ENCODE measurements at regions not wholly inside any gene's neighbourhood (a gene's known extent, or its start where the extent isn't known, plus 50 kb on each side); places are given as distances from the start of the nearest gene placed in this dataset.

DNA sequence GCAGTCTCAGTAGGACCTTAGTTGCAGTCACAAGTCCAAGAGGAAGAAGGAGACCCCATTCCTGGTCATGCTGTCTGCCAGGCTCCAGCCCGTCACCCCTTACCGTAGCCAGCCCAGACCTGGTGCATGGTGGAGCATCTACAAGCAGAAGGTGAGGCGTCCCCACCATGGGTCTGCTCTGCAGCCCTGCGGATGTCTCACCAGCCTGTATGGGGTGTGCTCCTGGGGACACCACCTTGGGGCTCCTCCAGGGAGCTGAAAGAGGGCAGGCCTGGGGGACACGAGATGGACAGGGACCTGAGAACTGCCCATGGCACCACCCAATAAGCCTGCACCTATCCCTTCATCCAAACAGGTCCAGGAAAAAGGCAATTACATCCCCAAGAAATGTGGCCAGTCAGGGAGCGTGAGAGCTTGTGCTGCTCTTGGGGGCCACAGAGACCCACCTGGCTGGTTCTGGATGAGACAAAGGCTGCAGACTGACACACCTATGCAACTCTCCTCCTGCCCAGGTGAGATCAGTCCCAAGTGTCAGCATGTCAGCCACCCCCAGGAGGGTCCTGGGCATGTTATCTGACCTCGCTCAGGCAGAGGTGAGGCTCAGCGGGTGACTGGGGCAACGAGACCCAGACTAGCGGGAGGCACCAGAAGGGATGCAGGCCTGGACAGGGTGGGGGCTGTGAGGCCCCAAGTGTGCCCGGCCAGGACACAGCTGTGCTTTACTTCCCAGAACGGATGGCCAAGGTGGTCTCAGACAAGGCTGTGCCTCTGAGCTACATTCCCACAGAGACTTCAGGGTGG lies 84.5 kb upstream of the RET start:
- H3K9me1 ChIP-seq (ENCODE audit: insufficient read depth, low read length) = no peaks in the 10 kb centered on the region
- H3K14ac ChIP-seq (replicated peaks; ENCODE audit: low read depth, low read length) = no peak overlapping the region
- POLR2A ChIA-PET (ENCODE audit: unreplicated experiment) = no interaction called here
- no peak overlapping the region for H3K27ac ChIP-seq (ENCODE audit: insufficient read depth, low read length)
- TF ChIP-seq CHD1 (IDR thresholded peaks at IDR 0.05; ENCODE audit: low read depth, low read length) = no peak
- TF ChIP-seq RCOR1 (IDR thresholded peaks at IDR 0.05; ENCODE audit: insufficient replicate concordance, low read length) = no peak
- TF ChIP-seq FOS (IDR thresholded peaks at IDR 0.05; ENCODE audit: low read depth, low read length) = no peak
- TF ChIP-seq, protein P1, sequence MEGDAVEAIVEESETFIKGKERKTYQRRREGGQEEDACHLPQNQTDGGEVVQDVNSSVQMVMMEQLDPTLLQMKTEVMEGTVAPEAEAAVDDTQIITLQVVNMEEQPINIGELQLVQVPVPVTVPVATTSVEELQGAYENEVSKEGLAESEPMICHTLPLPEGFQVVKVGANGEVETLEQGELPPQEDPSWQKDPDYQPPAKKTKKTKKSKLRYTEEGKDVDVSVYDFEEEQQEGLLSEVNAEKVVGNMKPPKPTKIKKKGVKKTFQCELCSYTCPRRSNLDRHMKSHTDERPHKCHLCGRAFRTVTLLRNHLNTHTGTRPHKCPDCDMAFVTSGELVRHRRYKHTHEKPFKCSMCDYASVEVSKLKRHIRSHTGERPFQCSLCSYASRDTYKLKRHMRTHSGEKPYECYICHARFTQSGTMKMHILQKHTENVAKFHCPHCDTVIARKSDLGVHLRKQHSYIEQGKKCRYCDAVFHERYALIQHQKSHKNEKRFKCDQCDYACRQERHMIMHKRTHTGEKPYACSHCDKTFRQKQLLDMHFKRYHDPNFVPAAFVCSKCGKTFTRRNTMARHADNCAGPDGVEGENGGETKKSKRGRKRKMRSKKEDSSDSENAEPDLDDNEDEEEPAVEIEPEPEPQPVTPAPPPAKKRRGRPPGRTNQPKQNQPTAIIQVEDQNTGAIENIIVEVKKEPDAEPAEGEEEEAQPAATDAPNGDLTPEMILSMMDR (conservative IDR thresholded peaks at IDR 0.05; ENCODE audit: low read depth, low read length) = no peak
- no peak for TF ChIP-seq MAFK (IDR thresholded peaks at IDR 0.05; ENCODE audit: low read depth, low read length)
- no peak for TF ChIP-seq RFX5 (IDR thresholded peaks at IDR 0.05; ENCODE audit: low read depth, low read length)
- no peak for TF ChIP-seq MAZ (IDR thresholded peaks at IDR 0.05; ENCODE audit: borderline replicate concordance, low read depth, low read length)
- no peak for TF ChIP-seq CEBPB (IDR thresholded peaks at IDR 0.05; ENCODE audit: low read depth, low read length)
- no peak for TF ChIP-seq BHLHE40 (IDR thresholded peaks at IDR 0.05; ENCODE audit: low read depth, low read length)
- TF ChIP-seq POLR2A (IDR thresholded peaks at IDR 0.05; ENCODE audit: low read depth, low read length) = no peak
- TF ChIP-seq RAD21 (IDR thresholded peaks at IDR 0.05; ENCODE audit: low read length) = no peak
- H3K4me3 ChIP-seq (ENCODE audit: insufficient read depth, low read depth, low read length) = no peak overlapping the region
- H3K4me2 ChIP-seq (ENCODE audit: low read depth, low read length) = no peak overlapping the region
- H3K4ac ChIP-seq (ENCODE audit: low read depth, low read length) = no peak overlapping the region
- H3K4me1 ChIP-seq (ENCODE audit: control insufficient read depth, insufficient read depth, low read length) = no peaks in the 10 kb centered on the region
- no peak overlapping the region for H4K91ac ChIP-seq (ENCODE audit: insufficient read depth, low read depth, low read length)
- dilution Hi-C loops (cut with HindIII; ENCODE audit: low sequenced_read_pairs, unreplicated experiment) (no loop called here), intact Hi-C loops (cut with micrococcal nuclease) (no loop called here), in situ Hi-C loops (cut with MboI; ENCODE audit: low sequenced_read_pairs) (no loop called here)
- H3K9me3 ChIP-seq (ENCODE audit: control insufficient read depth, insufficient read depth, low read length) = no peaks in the 10 kb centered on the region
- no peak overlapping the region for H2BK120ac ChIP-seq (ENCODE audit: low read depth, low read length)
- no peak for ATAC-seq (ENCODE audit: low read depth)
- no peaks in the 10 kb centered on the region for H4K20me1 ChIP-seq (ENCODE audit: insufficient read depth, low read length)
- no peak overlapping the region for H3K56ac ChIP-seq (ENCODE audit: extremely low read depth, insufficient read depth, low read length)
- H2BK15ac ChIP-seq (ENCODE audit: low read depth, low read length) = no peak overlapping the region
- no peak overlapping the region for H3K23ac ChIP-seq (ENCODE audit: low read depth, low read length)
- CTCF ChIA-PET = no interaction called here
- H2BK5ac ChIP-seq (ENCODE audit: low read depth, low read length, poor library complexity, severe bottlenecking) = no peak overlapping the region
- H2AFZ ChIP-seq (replicated peaks; ENCODE audit: low read length, poor library complexity) = peak overlapping the region; percentile 7
- no peak overlapping the region for H3K18ac ChIP-seq (ENCODE audit: low read depth, low read length)
- H3K9ac ChIP-seq (ENCODE audit: low read depth, low read length) = no peak overlapping the region
- no peaks in the 10 kb centered on the region for H3K79me1 ChIP-seq (ENCODE audit: low read depth in 1 of 2, low read length in 2 of 2)
- no peaks in the 10 kb centered on the region; the same call in 1 of the 2 replicates for H3K27me3 ChIP-seq (ENCODE audit: control insufficient read depth, insufficient read depth, low read length)
- H2AK9ac ChIP-seq (replicated peaks; ENCODE audit: low read depth, low read length, poor library complexity) = peak overlapping the region; percentile 55
- no TSS peak for BruUV-seq (replicated peaks)
- whole genome bisulfite sequencing, 2 experiments (ENCODE audit: extremely low coverage in 2 of 2, insufficient read length in 1 of 2) = 40% methylated on average over 6 of the region's 12 CpGs; no CpG with 5 or more reads in 1 of the 2 experiments
- H2BK20ac ChIP-seq (ENCODE audit: low read depth, low read length) = no peak overlapping the region
- no peak overlapping the region for H2AK5ac ChIP-seq (ENCODE audit: low read depth, low read length)
- no peak for DNase-seq
- no peaks in the 10 kb centered on the region for H3K36me3 ChIP-seq (ENCODE audit: control insufficient read depth, insufficient read depth, low read length)
- H4K5ac ChIP-seq (ENCODE audit: low read depth, low read length) = no peak overlapping the region
- H4K8ac ChIP-seq (ENCODE audit: low read depth in 2 of 2, low read length in 2 of 2) = no peak overlapping the region

Data from IMR-90 (cell line).